Left ventricle myocardium superior (tissue), 1 donor: ENCODE measurements at regions not wholly inside any gene's neighbourhood (a gene's known extent, or its start where the extent isn't known, plus 50 kb on each side); places are given as distances from the start of the nearest gene placed in this dataset.
"Not testable (repeated sequence)": the region's sequence is repeated elsewhere in the genome, so short reads cannot be mapped to it uniquely, and the experiment has no call there.

ENCODE experiments used
- ATAC-seq: fragments of 200-7000 bp; cut with Tn5 transposase; one replicate; pipeline ENCODE4 v1.9.1; 2020; ENCODE audit warnings: mild to moderate bottlenecking, moderate library complexity
- DNase-seq: peaks from one replicate; pipeline ENCODE4 v3.0.0-alpha.2; 2020
- intact Hi-C: fragments of 100-400 bp; cut with micrococcal nuclease; formaldehyde crosslinking; loops from one replicate; pipeline ENCODE4 v1.11.0; 2022
- donor health status: DM: no; HTN: yes; CAD: no; lungs with severe emphysema.

DNA sequence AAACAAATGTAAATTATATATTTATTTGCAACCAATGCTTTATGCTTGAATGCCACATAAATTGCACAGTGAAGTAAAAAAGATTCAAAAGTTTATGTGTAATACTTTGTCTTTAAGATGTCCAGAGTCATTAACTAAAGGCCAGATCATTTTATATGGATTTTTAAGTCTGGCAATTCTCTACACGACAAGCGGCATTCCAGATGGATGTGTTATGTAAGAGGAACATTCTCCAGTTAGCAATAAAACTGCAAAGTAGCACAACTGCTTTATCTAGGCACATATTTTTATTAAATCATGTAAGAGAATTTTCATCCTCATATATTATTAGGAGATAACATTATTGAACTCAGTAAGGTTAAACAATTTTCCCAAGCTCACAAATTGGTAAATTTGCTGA, 1717.7 kb upstream of the SEL1L start:
- DNase-seq (no peak), ATAC-seq (no peak)
- intact Hi-C loops = no loop called here

DNA sequence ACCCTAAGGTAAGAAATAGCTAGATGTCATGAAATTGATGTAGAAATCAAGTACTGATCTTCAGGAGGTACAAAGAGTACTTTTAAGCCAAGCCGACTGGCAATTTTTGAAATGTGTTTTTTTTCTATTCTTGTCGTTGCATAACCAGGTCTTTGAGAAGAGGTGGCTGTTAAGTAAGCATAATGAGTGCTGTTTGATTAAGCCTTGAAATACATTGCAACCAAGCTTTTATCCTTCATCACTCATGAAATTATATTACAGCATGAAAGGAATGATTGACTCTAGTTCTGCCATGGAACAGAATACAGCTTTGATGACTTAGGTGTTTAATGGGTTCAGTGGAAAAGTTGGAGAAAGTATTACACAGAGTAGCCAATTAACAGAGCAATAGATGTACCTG, 1720.2 kb upstream of the SEL1L start:
- DNase-seq (no peak), ATAC-seq (no peak)
- intact Hi-C loops = no loop called here

DNA sequence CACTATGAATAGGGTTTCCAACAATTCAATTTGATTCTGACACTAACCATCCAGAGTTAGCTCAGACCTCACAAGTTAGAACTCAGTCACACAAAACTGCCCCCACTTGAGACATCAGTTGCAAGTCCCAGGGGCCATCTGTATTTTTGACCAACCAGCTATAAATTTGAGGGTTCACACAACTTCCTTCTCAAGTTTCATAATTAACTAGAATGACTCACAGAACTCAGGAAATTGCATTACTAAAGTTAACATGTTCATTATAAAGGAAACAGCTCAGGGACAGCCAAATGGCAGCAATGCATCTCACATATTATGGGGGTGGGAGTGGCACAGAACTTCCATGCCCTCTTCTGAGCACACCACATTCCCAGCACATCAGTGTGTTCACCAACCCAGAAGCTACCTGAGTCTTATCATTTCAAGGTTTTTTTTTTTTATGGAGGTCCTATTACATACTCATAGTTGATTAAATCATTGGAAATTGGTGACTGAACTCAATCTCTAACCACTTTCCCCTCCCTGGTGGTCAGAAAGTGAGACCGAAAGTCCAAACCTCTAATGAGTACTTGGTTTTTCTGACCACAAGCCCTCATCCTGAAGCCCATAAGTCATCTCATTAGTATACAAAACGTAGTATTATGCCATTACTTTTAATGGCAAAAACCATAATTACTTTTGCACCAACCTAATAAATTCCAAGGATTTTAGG, 1721.5 kb upstream of the SEL1L start:
- ATAC-seq (no peak), DNase-seq (no peak)
- intact Hi-C loops = no loop called here

DNA sequence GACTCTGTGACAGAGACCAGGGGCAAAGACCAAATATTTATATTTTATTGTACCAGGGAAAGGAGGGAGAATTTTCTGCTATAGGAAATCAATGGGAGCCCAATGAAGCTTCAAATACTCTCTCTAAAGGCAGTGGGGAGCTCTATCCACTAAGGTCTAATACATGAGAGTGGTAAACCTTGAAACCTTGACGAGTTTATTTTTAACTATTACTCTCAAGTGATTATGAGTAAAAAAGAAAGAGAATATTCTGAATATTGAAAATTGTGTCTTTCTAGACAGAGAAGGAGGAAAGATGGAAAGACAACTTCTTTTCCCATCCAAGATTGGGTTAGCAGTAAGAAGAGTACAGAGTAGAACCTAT, 1722.1 kb upstream of the SEL1L start:
- DNase-seq (no peak), ATAC-seq (no peak)
- intact Hi-C loops = no loop called here

DNA sequence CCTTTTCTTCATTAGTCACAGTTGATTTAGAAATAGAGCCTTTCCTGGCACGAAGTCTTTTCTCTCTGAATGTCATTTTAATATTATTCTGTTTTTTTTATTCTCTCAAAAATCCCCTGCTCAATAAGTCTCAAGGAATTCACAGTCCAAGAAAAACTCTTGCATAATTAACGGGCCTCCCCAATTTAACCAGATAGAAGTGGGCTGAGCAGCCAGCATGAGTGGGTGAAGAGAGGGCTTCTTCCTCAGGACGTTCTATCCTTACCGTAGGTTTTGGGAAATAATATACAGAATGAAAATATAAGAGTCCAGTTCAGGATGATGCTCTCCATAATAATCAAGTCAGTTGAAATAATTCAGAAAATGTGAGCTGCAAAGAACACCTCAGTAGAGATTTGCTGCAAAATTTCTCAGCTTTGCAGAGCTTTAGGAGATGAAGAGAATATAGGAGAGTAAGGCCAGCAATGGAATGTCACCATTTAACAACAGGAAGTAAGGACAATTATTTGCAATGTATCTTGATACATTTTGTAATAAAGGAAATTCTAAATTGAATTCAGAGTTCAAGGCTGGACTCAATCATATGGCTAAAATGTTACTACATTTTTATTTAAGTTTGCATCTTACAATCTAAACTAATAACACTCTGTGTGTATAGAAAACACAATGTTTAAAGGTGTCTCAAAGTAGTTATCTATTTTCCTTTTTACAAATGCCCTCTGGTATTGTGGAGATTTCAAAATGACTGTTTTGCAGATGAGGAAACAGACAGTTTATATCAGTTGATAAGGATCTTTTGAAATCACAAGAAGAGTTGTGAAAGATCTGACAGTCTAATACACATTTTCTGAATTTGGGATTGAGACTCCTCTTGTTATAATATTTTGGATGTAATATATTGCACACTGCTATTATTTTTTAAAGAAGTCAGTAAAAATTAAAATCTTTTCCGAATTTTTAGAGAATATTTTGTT, 1724.1 kb upstream of the SEL1L start:
- DNase-seq (no peak), ATAC-seq (no peak)
- intact Hi-C loops = no loop called here

DNA sequence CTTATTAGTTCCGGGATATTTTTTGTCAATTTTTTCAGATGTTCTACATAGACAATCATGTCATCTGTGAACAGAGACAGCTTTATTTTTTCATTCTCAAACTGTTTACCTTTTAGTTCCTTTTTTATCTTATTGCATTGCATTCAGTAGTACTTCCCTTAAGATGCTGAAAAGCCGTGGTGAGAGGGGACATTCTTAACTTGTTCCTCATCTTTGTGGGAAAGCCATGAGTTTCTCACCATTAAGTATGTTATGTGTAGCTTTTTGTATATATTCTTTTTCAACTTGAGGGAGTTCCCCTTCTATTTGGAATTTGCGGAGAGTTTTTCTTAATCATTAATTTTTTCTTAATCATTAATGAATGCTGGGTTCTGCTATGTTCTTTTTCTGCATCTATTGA, 1727.1 kb upstream of the SEL1L start:
- DNase-seq (no peak), ATAC-seq (no peak)
- intact Hi-C loops = no loop called here

DNA sequence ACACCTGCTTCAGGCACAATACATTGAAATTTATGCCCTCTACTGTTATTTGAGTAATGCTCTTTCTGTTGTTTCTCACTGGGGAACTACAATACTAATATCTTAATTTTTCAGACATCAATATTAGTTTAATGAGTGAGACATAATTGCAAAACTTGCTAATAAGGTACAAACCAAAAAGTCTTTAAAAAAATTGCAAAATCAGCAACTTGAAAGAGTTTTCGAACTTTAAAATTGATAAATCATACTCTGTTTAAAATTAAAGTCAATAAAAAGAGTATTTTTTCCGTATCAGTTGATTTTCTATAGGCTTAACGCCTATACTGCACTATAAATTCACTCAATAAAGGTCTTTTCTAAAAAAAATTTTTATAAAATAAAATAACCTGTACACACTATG, 1735.9 kb upstream of the SEL1L start:
- intact Hi-C loops = no loop called here
- no peak for ATAC-seq

DNA sequence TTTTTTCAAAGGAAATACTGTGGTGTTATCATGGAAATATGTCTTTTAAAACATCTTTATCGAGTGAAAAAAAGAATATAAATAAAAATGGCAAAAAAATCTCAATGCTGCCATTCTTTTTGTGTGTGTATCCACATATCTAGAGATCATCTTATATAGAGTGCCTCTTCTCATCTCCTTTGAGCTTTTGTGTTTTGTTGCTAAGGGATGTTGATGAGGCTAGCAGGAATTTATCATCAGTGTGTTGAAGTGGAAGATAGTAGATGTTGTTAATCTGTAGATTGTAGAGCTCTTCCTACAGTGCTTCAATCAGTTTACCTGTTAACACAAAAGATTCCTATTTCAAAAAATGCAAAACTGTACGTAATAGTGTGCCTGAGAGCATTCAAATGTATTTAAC, 1738.0 kb upstream of the SEL1L start:
- ATAC-seq = no peak

More for the DNA sequence above, 1735.9 kb upstream of the SEL1L start:
- DNase-seq = no peak

DNA sequence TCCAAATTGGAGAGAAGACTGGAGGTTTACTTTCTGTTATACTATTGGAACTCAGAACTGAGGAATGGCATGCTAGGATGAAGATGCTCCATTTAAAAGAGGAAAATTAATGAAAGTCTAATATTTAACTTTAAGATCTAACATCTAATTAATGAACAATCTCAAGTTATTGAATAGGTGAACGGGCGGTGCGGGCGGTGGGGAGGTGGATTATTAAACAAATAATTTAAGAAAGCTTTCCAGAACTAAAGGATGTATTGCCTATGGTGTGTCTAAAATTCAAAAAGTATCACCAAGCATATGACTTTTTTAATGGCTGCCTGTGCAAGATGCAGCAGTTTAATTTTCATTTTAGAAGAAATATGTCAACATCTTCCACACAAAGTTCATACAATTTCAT, 1747.1 kb upstream of the SEL1L start:
- ATAC-seq (no peak), DNase-seq (no peak)
- intact Hi-C loops = no loop called here

More for the DNA sequence above, 1738.0 kb upstream of the SEL1L start:
- no peak for DNase-seq
- intact Hi-C loops = no loop called here

DNA sequence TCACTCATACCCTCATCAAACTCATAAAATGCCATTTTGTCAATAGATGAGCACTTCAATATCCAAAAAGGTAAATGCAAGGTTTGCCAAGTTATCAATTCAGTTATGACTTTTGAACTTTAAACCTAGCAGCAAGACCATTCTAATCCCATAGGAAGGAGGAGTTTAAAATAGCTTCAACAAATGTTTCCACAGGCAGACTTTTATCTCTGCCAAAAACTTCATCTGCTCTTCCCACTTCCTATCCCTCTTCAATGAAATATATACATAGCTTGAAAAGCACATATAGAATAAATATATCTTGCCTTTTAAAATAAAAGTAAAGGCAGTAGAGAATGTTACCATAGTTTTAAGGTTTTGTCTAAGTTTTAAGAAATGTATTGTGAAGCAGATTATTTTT, 1749.1 kb upstream of the SEL1L start:
- ATAC-seq = no peak
- DNase-seq = no peak

DNA sequence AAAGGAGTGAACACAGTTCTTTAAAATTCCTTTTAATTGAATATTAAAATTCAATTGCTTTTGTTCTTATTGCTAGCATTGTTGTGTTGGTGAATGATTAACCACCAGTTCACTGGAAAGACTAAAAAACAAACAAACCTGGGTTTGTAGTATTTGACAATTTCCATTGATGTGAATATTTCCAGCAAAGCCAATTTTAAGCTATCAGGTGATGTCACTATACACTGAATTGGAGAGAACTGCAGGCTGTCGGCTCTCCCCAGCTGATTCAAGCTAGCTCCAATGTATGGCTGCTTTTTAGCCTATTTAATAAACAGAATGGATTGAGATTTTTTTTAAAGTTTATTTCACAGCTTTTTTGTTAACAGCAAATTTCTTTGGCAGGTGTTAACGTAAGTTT, 1753.6 kb upstream of the SEL1L start:
- intact Hi-C loops = no loop called here
- DNase-seq (no peak), ATAC-seq (no peak)

More for the DNA sequence above, 1749.1 kb upstream of the SEL1L start:
- intact Hi-C loops = no loop called here

DNA sequence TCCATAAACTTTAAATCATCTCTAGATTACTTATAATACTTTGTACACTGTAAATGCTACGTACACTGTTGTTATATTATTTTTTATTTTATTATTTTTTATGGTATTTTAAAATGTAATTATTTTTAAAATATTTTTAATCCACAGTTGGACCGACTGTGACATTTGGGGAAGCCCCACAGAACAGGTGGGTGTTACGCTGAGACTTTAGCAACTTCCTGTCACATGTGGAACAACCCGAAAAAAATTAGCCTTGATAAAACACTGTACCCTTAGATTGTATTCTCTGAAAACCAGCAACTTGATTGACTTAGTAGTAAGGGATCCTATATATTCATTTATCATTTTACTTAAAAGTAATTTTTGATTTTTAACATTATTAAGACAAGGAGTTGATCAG, 1755.7 kb upstream of the SEL1L start:
- intact Hi-C loops = no loop called here
- no peak for DNase-seq
- ATAC-seq = no peak

DNA sequence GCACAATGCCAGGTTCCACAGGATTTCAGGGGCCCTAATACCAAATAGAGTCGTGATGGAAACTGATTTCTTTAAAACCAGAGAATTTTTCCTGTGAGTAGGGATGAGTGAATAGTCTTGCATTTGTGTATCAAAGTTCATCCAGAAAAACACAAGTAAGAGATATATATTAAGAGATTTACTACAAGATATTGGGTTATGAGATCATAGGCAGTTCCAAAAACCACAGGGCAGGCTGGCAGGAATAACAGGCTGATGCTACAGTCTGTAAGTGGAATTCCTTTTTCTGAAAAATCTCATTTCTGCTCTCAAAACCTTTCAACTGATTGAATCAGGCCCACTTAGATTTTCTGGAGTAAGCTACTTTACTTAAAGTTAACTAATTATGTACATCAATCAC, 1756.2 kb upstream of the SEL1L start:
- no peak for ATAC-seq
- intact Hi-C loops = no loop called here
- DNase-seq = no peak

DNA sequence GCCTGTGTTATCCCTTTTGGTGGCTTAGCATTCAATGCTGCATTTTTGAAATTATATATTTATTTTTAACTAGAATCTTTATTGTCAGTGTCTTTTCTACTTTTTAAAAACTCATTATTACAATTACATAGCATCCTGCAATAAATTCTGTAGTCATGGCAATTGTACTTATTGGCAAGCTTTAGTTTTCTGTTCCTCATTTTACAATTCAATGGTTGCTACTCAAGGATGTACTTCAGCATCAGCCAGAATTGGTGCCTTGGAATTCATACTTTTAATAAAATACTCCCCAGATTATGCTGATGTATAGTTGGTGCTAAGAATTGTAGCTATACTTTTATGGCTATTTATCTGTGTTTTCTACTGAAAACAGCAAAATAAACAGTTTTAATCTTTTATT, 1756.8 kb upstream of the SEL1L start:
- ATAC-seq (no peak), DNase-seq (no peak)
- intact Hi-C loops = no loop called here

DNA sequence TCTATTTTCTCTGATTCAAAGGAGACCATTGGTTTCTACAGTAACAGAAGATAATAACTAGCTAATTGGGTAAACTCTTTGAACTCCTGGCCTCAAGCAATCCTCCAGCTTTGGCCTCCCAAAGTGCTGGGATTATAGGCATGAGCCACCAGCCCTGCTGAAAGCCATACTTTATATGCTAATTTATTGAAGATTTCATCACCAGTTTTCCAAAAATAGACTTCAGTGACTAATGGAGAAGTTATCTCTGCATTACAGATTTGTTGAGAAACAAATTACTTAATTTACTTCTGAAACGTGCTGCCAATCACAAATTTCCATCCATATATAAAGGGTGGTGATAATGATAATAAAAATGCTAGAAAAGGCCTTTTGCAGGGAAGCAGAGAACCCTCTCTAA, 1758.1 kb upstream of the SEL1L start:
- ATAC-seq = no peak
- intact Hi-C loops = no loop called here
- no peak for DNase-seq

DNA sequence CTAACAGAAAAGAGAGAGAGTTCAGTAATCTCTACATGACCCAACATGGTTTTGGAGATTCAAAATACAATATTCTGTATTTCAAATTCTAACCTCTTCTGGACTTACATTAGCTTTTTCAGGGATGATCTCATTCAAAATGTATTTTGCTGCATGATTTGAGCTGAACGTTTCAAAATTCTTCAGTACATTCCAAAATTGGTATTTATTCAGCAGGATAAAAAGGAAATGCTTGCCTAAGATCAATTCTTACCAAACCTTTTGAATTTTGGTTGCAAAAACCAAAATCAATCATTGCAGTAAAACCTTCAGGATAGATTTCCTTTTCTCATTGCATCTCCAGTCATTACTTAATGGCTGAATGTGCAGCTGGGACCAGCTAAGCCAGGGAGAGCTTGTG, 1761.3 kb upstream of the SEL1L start:
- no peak for DNase-seq
- ATAC-seq = no peak
- intact Hi-C loops = no loop called here

DNA sequence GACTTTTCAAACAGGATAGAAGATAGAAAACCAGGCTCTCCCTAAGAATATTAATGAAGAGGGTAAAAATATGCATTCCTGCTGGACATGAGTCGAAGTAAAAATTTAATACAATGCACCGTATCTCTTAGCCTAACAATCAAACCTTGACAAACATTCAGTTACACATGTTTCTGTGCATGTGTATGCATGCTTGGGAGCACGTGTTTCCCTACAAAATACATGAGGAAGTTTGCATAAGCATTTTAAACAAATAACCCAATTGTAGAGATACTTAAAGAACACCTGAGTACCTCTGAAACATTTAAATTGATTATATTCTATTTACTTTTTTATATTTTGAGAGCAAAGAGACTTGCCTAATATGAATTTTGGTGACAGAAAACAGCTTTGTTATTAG, 1763.7 kb upstream of the SEL1L start:
- DNase-seq (no peak), ATAC-seq (no peak)
- intact Hi-C loops = no loop called here

DNA sequence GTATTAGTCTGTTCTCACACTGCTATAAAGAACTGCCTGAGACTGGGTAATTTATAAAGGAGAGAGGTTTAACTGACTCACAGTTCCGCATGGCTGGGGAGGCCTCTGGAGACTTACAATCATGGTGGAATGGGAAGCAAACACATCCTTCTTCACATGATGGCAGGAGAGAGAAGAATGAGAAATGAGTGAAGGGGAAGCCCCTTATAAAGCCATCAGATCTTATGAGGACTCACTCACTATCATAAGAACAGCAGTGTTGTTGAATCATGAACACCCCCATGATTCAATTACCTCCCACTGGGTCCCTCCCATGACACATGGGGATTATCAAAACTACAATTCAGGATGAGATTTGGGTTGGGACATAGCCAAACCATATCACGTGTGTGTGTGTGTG, 1764.4 kb upstream of the SEL1L start:
- ATAC-seq, intact Hi-C loops, DNase-seq: not testable (repeated sequence)

DNA sequence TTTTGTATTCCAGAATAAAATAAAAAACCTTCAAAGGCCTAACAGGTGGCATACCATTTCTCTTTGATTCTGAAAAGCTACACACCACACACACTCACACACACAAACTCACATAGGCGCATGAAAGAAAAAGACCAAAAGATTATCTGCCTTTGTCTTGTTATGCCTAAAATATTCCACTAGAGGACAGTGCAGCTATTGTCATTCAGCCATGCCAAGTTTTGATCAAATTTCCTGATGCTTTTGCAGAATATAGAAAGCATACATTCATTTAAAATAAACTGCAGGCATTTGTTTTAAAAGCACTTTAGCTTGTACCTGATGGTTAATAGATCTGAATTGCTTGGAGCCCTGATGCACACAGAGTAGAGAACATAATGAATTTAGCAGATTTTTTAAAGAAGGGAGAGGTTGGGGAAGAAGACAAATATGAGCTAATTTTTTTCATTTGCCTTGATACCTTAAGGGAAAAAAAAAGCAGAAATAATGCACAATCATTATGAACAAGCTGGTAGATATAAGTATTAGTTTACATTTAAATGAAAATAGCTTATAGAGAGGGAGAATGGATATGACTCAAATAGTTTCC, 1766.9 kb upstream of the SEL1L start:
- ATAC-seq (no peak), DNase-seq (no peak)
- intact Hi-C loops = no loop called here

DNA sequence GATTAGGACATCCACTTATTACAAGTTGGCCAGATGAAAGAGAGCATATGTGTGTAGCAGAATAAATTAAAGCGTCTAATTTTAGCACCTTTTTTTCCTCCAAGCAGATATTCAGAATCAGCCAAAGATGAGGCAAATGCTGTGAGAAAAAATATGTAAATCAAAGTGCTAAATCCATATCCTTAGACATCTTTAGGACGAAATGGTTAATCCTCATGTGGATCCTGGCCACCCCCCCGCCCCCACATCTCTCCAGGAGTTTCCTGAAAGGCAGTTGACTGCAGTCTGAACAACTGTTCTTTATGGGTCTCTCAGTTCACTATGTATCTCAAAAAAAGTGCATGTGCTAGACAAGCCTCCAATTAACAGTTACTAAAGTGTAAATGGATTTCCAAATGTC, 1768.1 kb upstream of the SEL1L start:
- DNase-seq = no peak
- intact Hi-C loops = no loop called here
- ATAC-seq = no peak
